Activated CD8-positive, alpha-beta memory T cell treated with anti-CD3 and anti-CD28 coated beads for 24 hours (primary cell): ENCODE measurements at regions not wholly inside any gene's neighbourhood (a gene's known extent, or its start where the extent isn't known, plus 50 kb on each side); places are given as distances from the start of the nearest gene placed in this dataset.
"Not testable (repeated sequence)": the region's sequence is repeated elsewhere in the genome, so short reads cannot be mapped to it uniquely, and the experiment has no call there.

Source experiments
- DNase-seq: peaks from one replicate; pipeline ENCODE4 v3.0.0-alpha.2; 2020

- DNase-seq = no peak
Measured at GRCh38 chr15:60138397-60138968, 134.4 kb downstream of the FOXB1 start.

DNA sequence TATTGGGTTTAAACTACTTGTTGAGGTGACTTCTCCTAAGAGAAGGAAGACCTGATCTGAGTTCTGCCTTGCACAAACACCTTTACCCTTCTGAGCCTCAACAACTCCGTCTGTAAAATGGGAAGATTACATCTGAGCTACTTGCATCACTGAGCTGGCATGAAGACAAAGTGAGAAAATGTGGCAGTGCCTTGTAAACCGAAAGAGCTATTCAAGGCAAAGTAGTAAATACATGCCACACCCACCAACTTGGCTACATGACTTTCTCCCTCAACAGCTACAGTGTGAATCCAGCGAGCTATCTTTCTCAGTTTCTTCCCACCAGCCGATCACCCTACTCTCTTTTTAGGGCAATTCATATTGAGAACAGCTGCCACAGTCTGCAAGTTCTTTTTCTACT is 148.3 kb downstream of the FOXB1 start:
- DNase-seq = no peak

GRCh38 chr15:60154764-60155325 is 150.7 kb downstream of the FOXB1 start:
- DNase-seq = no peak

GRCh38 chr15:60155661-60156060 is 151.6 kb downstream of the FOXB1 start:
- DNase-seq = no peak

DNA sequence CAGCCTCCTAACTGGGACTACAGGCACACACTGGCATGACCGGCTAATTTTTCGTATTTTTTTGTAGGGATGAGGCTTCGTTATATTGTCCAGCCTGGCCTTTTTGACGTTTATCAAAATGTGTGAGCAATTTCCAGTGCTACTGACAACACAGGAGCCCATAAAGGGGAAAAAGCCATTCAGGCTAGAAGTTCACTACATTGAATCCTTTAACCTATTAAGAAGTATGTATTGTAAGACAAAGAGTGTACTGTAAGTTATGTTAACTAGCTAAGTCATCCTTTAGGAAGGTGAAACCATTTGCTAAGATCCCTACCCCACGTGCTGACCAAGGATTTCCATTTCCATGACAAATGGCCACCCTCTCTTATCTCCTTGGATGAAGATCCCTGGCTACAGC is 156.8 kb downstream of the FOXB1 start:
- DNase-seq = no peak

- DNase-seq = no peak
Measured at GRCh38 chr15:60161704-60162103, 157.6 kb downstream of the FOXB1 start.

DNA sequence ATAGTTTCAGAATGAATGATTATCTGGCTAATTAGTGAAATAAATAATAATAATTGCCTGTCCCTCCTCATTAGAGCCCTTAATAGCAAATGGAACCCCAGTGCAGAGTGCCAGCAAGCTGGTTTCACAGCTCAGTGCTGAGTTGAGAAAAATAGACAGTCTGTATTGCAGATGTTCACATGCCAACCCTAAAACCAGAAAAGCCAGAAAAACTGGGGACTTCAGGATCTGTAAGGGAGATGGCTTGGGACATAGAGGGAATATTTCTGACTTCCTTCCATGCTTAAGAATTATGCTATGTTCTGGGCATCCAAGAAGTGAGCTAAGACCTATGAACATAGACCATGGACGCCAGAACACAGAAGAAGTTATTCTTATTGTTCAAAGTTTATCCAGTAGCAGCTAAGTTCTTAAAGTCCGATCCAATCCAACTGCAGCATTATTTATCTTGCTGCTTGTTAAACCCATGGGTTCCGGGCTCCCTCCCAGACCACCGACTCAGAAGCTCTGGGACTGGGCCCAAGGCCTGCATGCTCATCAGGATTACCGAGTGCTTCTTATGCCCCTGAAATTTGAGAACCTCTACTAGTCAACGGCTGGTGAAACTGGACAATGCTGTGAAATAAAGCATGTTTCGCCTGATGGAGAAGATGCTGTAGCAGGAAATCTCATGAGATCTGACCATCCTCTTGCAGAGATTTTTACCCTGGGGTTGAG is 158.3 kb downstream of the FOXB1 start:
- no peak for DNase-seq

DNA sequence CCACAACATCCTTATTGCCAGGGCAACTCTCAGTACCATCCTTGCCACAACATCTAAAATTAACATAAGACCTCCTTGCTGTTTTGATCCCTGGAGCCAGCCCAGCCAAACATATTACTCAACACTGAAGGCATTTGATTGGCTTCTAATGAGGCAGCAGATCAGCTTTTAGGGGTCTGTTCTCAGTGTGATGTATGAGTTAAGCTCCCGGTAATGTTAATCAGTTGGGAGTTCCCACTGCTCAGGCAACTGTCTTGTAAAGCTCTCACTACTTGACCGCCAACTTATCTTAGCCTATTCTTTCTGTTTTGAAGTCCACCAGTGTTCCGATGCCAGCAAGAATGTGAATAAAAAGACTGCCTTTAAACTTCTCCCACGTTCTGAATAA is 158.9 kb downstream of the FOXB1 start:
- DNase-seq = no peak

DNA sequence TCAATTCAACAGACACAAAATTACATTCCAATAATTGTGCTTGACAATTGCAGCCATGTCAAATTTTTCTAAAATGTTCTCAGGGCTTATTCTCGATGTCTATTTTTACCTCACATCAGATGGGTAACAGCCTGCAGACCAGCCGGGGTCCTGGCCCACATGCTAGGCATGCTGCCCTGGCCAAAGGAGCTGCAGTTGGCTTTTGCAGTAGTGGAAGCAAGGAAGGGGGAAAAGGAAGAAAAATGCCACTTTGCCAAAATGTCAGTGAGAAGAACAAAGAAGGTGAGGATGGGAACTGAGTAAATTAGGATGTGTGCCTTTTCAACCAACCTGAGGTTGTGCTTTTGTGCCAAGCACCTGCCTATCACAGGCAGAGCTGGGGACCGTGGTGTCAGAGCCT is 161.0 kb downstream of the FOXB1 start:
- DNase-seq = no peak

DNA sequence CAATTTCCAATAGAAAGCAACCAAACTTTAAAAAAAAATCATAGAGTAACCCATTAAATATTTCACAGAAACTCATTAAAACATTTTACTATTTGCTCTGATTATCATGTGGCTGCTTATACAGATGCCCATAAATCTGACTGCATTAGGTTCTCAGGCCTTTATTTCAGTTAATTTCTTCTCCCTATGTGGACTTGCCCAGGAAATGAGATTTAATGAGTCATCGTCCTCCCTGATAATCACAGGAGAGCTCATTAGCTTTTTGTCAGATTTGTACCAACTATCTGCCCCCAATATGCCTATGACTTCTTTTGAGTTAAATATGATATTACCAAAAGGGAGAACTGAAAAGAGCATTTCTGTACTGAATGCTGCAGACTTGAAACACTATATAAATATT is 168.0 kb downstream of the FOXB1 start:
- DNase-seq = no peak

DNA sequence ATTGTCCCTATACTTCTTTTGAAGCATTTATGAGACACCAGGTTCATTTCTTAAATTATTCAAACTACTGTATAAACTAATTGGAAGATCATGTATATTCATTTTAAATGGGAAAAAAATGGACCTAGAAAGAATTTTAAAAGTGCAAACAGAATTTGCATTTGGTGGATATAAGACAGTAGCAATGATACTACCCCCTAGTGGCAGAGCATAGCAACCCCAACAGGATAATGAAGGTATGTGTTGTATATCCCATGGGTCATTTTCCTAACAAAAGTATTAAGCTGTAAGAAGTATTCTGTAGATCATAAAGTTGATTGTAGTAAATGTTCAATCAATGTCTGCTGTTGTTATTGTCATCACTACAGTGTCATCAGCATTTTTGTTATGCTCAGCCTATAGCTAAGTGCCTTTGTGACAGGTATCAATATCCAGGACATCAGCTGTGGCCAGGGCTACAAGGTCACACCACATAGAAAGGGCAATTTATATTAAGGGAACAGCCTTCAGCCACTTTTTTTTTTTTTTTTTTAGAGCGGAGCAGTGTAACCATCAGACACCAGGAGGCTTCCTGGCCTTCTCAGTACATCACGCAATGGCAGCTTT is 175.8 kb downstream of the FOXB1 start:
- no peak for DNase-seq

DNA sequence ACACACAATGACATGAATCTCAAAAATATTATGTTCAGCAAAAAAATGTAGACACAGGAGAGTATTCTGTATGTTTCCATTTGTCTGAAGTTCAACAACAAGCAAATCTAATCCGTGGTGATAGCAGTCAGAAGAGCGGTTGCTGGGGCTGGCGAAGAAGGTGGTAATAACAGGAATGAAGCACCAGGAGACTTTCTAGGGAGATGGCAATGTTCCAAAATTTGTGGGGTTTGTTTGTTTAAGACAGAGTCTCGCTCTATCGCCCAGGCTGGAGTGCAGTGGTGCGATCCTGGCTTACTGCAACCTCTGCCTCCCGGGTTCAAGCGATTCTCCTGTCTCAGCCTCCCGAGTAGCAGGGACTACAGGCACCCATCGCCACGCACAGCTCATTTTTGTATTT is 177.8 kb downstream of the FOXB1 start:
- DNase-seq = not testable (repeated sequence)

DNA sequence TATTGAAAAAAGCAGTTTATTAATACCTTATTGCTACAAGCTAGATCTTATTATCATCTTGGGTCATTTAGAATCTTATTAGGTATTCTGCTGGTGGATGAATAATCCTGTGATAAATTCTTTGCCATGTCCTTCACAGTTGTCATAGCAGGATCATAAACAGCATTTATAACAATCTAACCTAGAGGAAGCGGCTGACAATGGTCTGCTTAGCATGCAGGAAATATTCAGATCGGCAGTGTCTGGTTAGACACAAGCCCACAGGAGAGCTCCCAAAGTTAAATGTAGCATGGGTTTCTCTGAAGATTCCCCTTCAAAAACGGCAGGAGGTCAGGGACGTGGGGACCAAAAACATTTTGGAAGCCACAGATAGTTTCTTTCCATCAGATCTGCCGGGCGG is 179.3 kb downstream of the FOXB1 start:
- no peak for DNase-seq

GRCh38 chr15:60184579-60184978 is 180.5 kb downstream of the FOXB1 start:
- DNase-seq = no peak

GRCh38 chr15:60191016-60191415 is 186.9 kb downstream of the FOXB1 start:
- DNase-seq = no peak

DNA sequence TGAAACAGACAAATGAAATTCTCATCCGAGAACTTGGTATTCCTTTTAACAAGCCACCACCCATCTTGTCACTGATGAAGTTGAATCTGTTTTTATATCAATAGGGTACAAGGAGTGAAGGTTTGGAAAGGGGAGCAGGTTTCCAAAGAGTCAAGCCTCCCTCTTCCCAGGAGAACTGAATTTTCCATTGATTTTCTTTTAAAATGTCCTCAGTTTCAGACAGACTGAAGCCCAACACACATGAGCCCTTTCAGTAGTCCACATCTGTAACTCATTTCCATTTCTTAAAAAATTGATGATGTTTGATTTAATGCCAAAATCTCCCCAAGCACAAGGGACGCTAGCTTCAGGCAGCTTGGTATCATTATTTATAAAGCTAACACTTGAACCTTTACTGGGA is 187.7 kb downstream of the FOXB1 start:
- DNase-seq = no peak

DNA sequence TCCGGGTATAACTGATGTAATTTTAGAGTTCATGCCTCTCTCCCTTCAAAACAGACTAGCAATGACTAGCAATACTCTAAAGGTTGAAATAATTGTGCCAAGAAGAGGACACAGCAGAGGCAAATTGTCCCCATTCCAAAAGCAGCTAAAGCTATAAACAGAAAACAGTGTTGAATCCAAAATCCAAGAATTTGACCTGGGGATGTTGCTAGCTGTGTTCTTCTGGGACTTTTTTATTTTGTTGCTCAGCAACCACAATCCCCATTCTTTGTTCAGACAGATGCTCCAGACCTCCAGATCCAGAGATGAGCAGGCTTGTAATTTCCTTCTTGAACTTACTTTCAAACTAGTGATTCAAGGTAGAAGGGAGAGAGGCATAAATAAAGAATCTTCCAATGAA is 191.5 kb downstream of the FOXB1 start:
- DNase-seq = no peak

DNA sequence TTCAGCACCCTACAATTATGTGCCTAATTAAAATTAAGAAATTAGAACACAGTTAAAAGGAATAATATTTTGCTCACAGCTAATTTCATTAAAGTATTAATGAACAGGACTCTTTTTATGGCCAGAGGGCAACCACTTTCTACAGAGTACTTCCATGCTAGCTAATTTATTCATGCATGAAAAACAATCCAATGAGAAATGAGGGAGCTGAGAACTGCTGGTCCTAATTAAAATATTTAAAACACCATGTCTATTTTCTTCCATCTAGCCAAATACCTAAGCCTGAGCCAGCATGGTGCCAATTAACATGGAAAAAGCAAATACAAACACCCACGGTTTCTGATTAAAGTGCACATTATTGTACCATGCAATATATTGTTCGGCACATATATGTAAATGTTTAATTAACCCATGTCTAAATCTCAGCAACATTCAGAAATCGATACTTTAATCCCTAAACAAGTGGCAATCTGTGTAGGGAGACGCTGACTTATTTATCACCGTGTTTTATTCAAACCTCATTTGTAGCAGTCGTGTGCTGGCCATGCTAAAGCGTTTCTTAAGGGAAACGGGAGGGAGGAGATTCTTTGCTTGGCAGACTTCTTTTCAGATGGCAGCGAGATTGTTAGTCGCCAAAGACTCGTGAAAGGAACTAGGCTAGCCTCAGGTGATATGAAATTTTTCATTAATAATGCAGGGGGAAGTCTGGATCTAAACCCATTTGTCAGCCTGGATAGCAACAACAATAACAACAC is 193.5 kb downstream of the ANXA2 start:
- no peak for DNase-seq

- no peak for DNase-seq
Measured at GRCh38 chr15:60208709-60209108, 189.1 kb downstream of the ANXA2 start.

DNA sequence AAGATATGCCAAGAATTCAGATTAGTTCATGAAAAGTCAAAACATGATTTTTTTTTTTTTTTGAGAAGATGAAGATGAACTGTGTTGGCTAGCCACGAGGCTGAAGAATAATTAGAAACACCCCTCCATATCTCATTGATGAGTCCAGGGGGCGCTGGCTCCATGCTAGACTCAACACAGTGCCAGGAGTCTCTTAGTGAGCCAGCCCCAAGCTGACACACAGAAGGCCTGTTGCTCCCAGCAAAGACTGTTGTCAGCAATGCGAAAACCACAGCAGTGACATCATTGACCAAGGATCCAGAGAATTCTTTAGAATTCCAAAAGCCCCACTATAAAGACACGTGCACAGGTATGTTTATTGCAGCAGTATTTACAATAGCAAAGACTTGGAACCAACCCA is 185.2 kb downstream of the ANXA2 start:
- no peak for DNase-seq

GRCh38 chr15:60213377-60214000 is 184.3 kb downstream of the ANXA2 start:
- DNase-seq = no peak

GRCh38 chr15:60214201-60214600 is 183.6 kb downstream of the ANXA2 start:
- no peak for DNase-seq
